ENCODE measurements at regions not wholly inside any gene's neighbourhood (a gene's known extent, or its start where the extent isn't known, plus 50 kb on each side); places are given as distances from the start of the nearest gene placed in this dataset.
"Not testable (repeated sequence)": the region's sequence is repeated elsewhere in the genome, so short reads cannot be mapped to it uniquely, and the experiment has no call there.

DNA sequence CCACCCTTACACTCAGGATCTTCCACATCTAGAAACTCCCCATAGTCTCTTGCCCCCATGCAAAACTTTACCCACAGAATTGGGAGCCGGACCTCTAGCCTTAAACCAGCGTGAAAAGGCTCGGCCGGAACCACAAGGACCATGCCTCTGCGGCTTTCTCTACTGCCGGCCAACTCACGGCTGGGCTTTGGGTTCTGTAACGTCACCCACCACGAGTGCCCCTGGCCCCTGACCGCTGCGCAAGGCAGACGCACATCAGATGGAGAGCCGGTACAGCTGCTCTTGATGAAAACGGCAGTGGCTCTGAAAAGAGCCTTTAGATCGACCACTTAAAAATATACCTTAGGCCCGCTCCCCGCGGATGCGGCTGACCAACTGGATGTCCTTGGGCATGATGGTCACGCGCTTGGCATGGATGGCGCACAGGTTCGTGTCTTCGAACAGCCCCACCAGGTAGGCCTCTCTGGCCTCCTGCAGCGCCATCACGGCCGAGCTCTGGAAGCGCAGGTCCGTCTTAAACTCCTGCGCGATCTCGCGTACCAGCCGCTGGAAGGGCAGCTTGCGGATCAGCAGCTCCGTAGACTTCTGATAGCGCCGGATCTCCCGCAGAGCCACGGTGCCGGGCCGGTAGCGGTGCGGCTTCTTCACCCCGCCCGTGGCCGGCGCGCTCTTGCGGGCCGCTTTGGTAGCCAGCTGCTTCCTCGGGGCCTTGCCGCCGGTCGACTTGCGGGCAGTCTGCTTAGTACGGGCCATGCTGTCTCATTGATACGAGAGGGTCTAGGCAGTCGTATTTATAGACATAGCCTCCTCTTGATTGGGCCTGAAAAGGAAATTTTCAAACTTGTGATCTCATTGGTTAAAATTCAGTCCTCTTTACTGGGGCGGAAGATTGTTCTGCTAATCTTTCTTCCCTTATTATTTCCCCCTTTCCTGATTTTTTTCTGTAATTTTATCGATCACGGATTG, 66.3 kb downstream of the FAM72C start:
- Histone ChIP-seq H3K4me3 (peak overlapping the region; percentile 25 to 46), H3K27ac (peak overlapping the region; percentile 21 to 47)
- H3K4me1 ChIP-seq, H3K9me3 ChIP-seq, H3K36me3 ChIP-seq, H3K27me3 ChIP-seq: not testable (repeated sequence)
- peak; percentile 60 for DNase-seq (ENCODE audit: low spot score)

DNA sequence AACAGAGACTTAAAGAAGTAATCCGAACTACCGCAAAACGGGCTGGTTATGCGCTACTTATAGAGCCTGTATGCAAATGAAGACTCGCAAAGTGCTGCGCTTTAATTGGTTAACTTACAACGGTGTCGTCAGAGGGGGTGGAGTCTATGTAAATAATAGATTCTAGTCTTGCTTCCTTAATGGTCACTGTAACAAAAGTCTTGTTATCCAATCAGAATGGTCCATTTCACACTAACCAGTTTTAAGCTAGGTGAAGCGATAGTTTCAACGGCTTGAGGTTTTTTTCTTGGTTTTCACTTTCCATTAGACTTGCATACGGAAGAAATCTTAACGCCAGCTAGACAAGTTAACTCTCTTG, 67.2 kb downstream of the FAM72C start:
- not testable (repeated sequence) for H3K9me3 ChIP-seq; DNase-seq (ENCODE audit: low spot score); H3K36me3 ChIP-seq; H3K27me3 ChIP-seq; H3K4me1 ChIP-seq
- Histone ChIP-seq H3K27ac (peak overlapping the region; percentile 39 to 59), H3K4me3 (peak overlapping the region; percentile 46 to 47)

- H3K27me3 ChIP-seq, H3K36me3 ChIP-seq, H3K4me1 ChIP-seq, H3K9me3 ChIP-seq: not testable (repeated sequence)
- Histone ChIP-seq H3K4me3 (peak overlapping the region; percentile 46 to 47), H3K27ac (peak overlapping the region; percentile 39 to 59)
- peak; percentile 71 for DNase-seq (ENCODE audit: low spot score)
These were observed 67.7 kb downstream of the FAM72C start for GRCh38 chr1:143903899-143904621.

GRCh38 chr1:143896377-143896776, 75.4 kb downstream of the FAM72C start:
- H3K4me3 ChIP-seq; H3K27me3 ChIP-seq; H3K4me1 ChIP-seq; H3K9me3 ChIP-seq; H3K36me3 ChIP-seq; DNase-seq (ENCODE audit: low spot score); H3K27ac ChIP-seq: not testable (repeated sequence)

DNA sequence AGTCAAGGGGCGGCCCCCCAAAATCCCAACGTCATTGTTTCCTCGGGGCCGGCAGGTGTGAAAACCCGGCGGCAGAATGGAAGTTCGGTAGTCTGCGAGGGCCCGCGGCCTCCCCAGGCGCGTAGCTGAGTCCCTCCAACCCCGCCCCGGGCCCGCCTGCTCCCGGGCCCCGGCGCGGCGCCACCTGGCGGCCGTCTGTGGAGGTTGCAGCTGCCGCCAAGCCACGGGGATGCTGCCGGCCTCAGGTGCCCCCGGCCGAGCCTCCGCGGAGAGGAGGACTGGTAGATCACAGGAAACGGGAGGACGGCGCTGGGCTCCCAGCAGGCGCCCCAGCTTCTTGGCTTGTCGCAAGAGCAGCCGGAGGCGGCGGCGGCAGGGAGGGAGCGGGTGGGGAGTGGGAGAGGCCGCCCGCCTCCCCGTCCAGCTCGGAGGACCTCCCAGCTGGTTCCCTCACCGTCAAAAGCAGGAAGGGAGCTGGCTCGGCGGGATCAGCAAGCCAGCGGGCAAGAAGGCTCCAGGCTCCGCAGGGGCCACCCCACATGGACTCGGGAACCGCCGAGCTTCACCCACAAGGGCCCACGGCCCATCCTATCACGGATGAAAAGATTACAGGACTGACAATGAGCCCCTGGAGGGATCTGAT, 86.7 kb downstream of the FAM72C start:
- not testable (repeated sequence) for H3K27me3 ChIP-seq, H3K36me3 ChIP-seq, H3K27ac ChIP-seq, H3K4me1 ChIP-seq, H3K9me3 ChIP-seq
- TF ChIP-seq, protein P1, sequence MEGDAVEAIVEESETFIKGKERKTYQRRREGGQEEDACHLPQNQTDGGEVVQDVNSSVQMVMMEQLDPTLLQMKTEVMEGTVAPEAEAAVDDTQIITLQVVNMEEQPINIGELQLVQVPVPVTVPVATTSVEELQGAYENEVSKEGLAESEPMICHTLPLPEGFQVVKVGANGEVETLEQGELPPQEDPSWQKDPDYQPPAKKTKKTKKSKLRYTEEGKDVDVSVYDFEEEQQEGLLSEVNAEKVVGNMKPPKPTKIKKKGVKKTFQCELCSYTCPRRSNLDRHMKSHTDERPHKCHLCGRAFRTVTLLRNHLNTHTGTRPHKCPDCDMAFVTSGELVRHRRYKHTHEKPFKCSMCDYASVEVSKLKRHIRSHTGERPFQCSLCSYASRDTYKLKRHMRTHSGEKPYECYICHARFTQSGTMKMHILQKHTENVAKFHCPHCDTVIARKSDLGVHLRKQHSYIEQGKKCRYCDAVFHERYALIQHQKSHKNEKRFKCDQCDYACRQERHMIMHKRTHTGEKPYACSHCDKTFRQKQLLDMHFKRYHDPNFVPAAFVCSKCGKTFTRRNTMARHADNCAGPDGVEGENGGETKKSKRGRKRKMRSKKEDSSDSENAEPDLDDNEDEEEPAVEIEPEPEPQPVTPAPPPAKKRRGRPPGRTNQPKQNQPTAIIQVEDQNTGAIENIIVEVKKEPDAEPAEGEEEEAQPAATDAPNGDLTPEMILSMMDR (IDR thresholded peaks at IDR 0.05) = peak; percentile 56 to 67
- DNase-seq (ENCODE audit: low spot score) = peak; percentile 66
- peak overlapping the region; percentile 35 to 42 for H3K4me3 ChIP-seq

GRCh38 chr1:143884532-143884931, 87.3 kb downstream of the FAM72C start:
- H3K4me3 ChIP-seq = peak overlapping the region; percentile 35 to 42
- TF ChIP-seq, protein P1 (IDR thresholded peaks at IDR 0.05) = peak in 1 of 2 donors; percentile 49
- not testable (repeated sequence) for DNase-seq (ENCODE audit: low spot score)

GRCh38 chr1:143879757-143880536, 91.8 kb downstream of the FAM72C start:
- H3K27ac ChIP-seq, H3K27me3 ChIP-seq, H3K4me3 ChIP-seq, H3K4me1 ChIP-seq, H3K9me3 ChIP-seq, H3K36me3 ChIP-seq: not testable (repeated sequence)
- DNase-seq (ENCODE audit: low spot score) = peak; percentile 59

More at GRCh38 chr1:143884532-143884931, 87.3 kb downstream of the FAM72C start:
- H3K36me3 ChIP-seq, H3K9me3 ChIP-seq, H3K27me3 ChIP-seq, H3K4me1 ChIP-seq, H3K27ac ChIP-seq: not testable (repeated sequence)

GRCh38 chr1:143875947-143876346, 95.8 kb downstream of the FAM72C start:
- H3K4me3 ChIP-seq; H3K4me1 ChIP-seq; H3K27me3 ChIP-seq; H3K9me3 ChIP-seq; DNase-seq (ENCODE audit: low spot score); H3K36me3 ChIP-seq; H3K27ac ChIP-seq: not testable (repeated sequence)

DNA sequence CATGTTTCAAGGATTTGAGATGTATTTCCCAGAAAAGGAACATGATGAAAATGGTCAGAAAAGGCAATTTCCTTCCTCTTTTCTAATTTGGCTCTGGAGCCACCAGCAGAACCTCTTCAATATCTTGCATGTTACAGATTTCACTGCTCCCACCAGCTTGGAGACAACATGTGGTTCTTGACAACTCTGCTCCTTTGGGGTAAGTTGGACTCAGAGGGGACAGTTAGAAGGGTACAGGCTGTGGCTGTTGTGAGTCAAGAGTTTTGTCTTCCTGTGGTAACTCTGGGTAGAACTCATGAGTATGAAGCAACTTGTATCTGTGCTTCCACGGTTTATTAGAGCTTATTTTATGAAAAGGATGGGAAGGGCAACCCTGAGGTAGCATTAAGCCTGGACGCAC, 97.2 kb downstream of the FAM72C start:
- not testable (repeated sequence) for H3K27ac ChIP-seq; H3K9me3 ChIP-seq; H3K27me3 ChIP-seq; H3K4me3 ChIP-seq; DNase-seq (ENCODE audit: low spot score); H3K36me3 ChIP-seq; H3K4me1 ChIP-seq

DNA sequence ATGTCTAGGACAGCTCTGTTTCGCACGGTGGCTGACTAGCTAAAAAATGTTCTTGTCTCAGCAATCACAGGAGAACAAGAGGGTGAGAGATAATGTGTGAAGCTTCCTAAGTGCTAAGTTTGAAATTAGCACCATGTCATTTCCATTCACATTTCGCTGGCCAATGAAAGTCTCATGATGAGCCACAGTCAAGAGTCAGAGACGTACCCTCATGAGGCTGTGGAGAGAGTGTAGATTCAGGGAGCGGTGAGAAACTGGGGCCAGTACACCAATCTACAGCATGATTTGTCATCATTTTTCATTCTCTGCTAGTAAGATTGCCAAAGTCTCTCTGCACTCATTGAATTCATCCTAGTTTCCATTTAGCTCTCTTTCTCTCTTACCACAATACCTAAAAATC, 98.1 kb downstream of the FAM72C start:
- not testable (repeated sequence) for H3K36me3 ChIP-seq; H3K27ac ChIP-seq; H3K4me3 ChIP-seq; H3K27me3 ChIP-seq; H3K9me3 ChIP-seq; DNase-seq (ENCODE audit: low spot score); H3K4me1 ChIP-seq

GRCh38 chr1:143870388-143870787, 101.4 kb downstream of the FAM72C start:
- H3K4me1 ChIP-seq, H3K9me3 ChIP-seq, H3K27me3 ChIP-seq: not testable (repeated sequence)

More at GRCh38 chr1:143870388-143870787, 101.4 kb downstream of the FAM72C start:
- H3K36me3 ChIP-seq; H3K4me3 ChIP-seq; DNase-seq (ENCODE audit: low spot score); H3K27ac ChIP-seq: not testable (repeated sequence)

Data from right atrium auricular region (tissue), 2 donors.